H1 (cell line): ENCODE measurements at regions not wholly inside any gene's neighbourhood (a gene's known extent, or its start where the extent isn't known, plus 50 kb on each side); places are given as distances from the start of the nearest gene placed in this dataset.

ENCODE experiments used
- CTCF ChIP-seq, 3 experiments: IDR thresholded peaks; 1 replicate in 2 of 3; 2 replicates in 1 of 3; pipeline versions ENCODE4 v1.5.1 to v1.6.1; 2011; ENCODE audit warnings: low read length in 3 of 3, mild to moderate bottlenecking in 3 of 3, inconsistent platforms in 2 of 3, low read depth in 1 of 3, moderate library complexity in 1 of 3; ENCODE audit not compliant: insufficient read depth in 1 of 3; ENCODE audit errors: control extremely low read depth in 1 of 3
- JUN ChIP-seq: IDR thresholded peaks from 2 replicates; pipeline ENCODE4 v1.6.1; 2011; ENCODE audit warnings: low read depth, mild to moderate bottlenecking, improper control_type of control experiment, low read length
- POLR2A ChIP-seq, 2 experiments: IDR thresholded peaks; 1 replicate in 1 of 2; 2 replicates in 1 of 2; pipeline ENCODE4 v1.6.1; 2011; ENCODE audit warnings: low read depth in 2 of 2, low read length in 2 of 2, mild to moderate bottlenecking in 2 of 2; ENCODE audit errors: control extremely low read depth in 1 of 2
- POU5F1 ChIP-seq: IDR thresholded peaks from 2 replicates; pipeline ENCODE4 v1.6.1; 2011; ENCODE audit warnings: low read depth, mild to moderate bottlenecking, low read length, moderate library complexity
- RXRA ChIP-seq: IDR thresholded peaks from 2 replicates; pipeline ENCODE4 v1.6.1; 2011; ENCODE audit warnings: low read depth, mild to moderate bottlenecking, low read length, moderate library complexity; ENCODE audit not compliant: insufficient read depth
- SP4 ChIP-seq: IDR thresholded peaks from 2 replicates; pipeline ENCODE4 v1.6.1; 2012; ENCODE audit warnings: low read length, inconsistent platforms
- USF2 ChIP-seq: IDR thresholded peaks from 2 replicates; pipeline ENCODE4 v1.6.1; 2011; ENCODE audit warnings: low read length, improper control_type of control experiment

- no peak for TF ChIP-seq POLR2A (IDR thresholded peaks at IDR 0.05; ENCODE audit: control extremely low read depth in 1 of 2, low read depth in 2 of 2, low read length in 2 of 2)
- no peak for TF ChIP-seq RXRA
- no peak for TF ChIP-seq CTCF (IDR thresholded peaks at IDR 0.05; ENCODE audit: control extremely low read depth in 1 of 3, insufficient read depth in 1 of 3, low read depth in 1 of 3, low read length in 3 of 3)
- TF ChIP-seq SP4 = no peak
- no peak for TF ChIP-seq JUN
- no peak for TF ChIP-seq USF2
- TF ChIP-seq POU5F1 = no peak
Observed at GRCh38 chr5:167241436-167242067, 1049.9 kb upstream of the WWC1 start.
